ENCODE measurements at regions not wholly inside any gene's neighbourhood (a gene's known extent, or its start where the extent isn't known, plus 50 kb on each side); places are given as distances from the start of the nearest gene placed in this dataset.

DNA sequence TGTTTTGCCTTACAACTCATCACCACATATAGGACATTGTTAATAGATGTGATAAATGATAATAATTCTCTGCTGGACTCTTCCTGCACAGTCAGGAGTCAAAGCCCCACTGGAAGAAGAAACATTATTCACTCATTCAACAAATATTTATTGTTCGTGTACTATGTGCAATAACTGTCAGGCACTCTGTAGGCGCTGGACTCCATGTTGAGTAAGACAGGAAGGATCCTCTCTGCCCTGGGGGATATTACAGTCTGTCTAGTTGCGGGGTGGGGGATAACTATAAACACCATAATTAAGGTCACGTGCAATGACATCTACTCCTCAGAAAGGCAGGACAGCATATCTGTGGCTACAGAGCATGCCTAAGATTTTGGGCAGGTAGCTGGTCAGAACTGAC lies 281.1 kb downstream of the FAT3 start:
- TF ChIP-seq CTCF (IDR thresholded peaks at IDR 0.05; ENCODE audit: low read depth, low read length, missing control alignments) = no peak
- in situ Hi-C loops (cut with HindIII; ENCODE audit: low sequenced_read_pairs) = no loop called here
- no peak overlapping the region for H3K4me3 ChIP-seq (ENCODE audit: low read depth, low read length)
- no peak for DNase-seq (ENCODE audit: low read depth)

DNA sequence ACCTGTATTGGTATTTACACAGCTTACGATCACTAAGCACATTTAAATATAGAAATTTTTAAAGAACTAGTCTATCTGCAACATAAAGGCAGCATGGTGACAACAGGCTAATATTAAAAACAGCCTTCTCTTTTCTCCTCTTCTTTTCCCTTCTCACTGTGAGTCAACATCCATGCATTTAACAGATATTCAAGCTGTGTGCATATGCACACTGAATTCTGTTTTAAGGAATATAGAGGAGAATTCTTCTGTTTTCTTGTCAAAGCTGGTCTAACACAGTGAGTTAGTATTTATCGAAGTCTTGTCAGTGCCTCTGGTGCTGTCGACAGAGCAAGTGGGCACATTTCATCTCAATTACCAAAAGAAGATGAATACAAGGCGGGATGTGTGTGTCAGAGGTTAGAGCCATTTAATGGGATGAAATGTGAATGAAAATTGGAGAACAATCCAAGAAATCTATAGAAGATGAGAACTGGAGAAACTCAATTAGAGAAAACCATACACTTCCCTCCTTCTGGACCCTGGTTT lies 282.3 kb downstream of the FAT3 start:
- no peak for DNase-seq (ENCODE audit: low read depth)
- in situ Hi-C loops (cut with HindIII; ENCODE audit: low sequenced_read_pairs) = no loop called here
- H3K4me3 ChIP-seq (ENCODE audit: low read depth, low read length) = no peak overlapping the region
- TF ChIP-seq CTCF (IDR thresholded peaks at IDR 0.05; ENCODE audit: low read depth, low read length, missing control alignments) = no peak

DNA sequence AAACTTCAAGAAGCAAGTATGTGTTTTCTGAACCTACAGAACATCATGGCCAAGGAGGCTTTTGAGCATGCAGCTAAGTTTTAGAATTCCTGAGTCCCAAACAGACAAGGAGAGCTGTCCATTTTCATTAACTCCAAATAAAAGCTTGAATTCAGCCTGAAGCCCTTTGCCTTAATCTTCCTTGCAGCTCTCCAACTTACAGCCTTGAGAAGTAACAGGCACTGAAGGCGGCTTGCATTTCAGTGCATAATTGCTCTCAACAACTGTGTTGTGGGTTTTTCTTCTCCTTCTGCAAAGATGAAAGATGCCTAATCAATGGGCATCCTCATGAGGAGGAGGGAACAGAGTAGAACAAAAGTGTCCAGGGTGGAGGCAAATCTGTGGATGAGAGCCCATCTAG lies 286.0 kb downstream of the FAT3 start:
- in situ Hi-C loops (cut with HindIII; ENCODE audit: low sequenced_read_pairs) = no loop called here
- H3K4me3 ChIP-seq (ENCODE audit: low read depth, low read length) = no peak overlapping the region
- no peak for TF ChIP-seq CTCF (IDR thresholded peaks at IDR 0.05; ENCODE audit: low read depth, low read length, missing control alignments)
- no peak for DNase-seq (ENCODE audit: low read depth)

- no peak for DNase-seq (ENCODE audit: low read depth)
- no peak for TF ChIP-seq CTCF (IDR thresholded peaks at IDR 0.05; ENCODE audit: low read depth, low read length, missing control alignments)
Observed at GRCh38 chr11:92511522-92512203, 287.0 kb downstream of the FAT3 start.

DNA sequence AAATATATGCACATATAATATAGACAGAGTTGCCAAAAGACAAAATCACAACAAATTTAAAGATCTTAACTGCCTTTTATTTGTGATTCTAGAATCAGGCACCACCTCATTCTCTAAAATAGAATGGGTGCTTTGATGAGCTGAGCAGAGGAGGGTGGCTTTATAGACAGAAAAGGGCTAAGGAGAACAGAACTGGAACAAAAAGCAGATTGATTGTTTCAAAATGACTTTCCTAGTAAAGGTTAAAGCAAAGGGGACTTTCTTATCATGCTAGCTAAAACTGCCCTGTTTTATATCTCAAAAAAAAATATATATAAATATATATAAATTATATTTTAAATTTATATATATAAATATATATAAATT lies 287.6 kb downstream of the FAT3 start:
- no peak overlapping the region for H3K4me3 ChIP-seq (ENCODE audit: low read depth, low read length)
- no peak for TF ChIP-seq CTCF (IDR thresholded peaks at IDR 0.05; ENCODE audit: low read depth, low read length, missing control alignments)
- DNase-seq (ENCODE audit: low read depth) = no peak
- in situ Hi-C loops (cut with HindIII; ENCODE audit: low sequenced_read_pairs) = no loop called here

More at GRCh38 chr11:92511522-92512203, 287.0 kb downstream of the FAT3 start:
- H3K4me3 ChIP-seq (ENCODE audit: low read depth, low read length) = no peak overlapping the region
- in situ Hi-C loops (cut with HindIII; ENCODE audit: low sequenced_read_pairs) = no loop called here

GRCh38 chr11:92523611-92524010 lies 299.0 kb downstream of the FAT3 start:
- in situ Hi-C loops (cut with HindIII; ENCODE audit: low sequenced_read_pairs) = no loop called here
- no peak for TF ChIP-seq CTCF (IDR thresholded peaks at IDR 0.05; ENCODE audit: low read depth, low read length, missing control alignments)

More at GRCh38 chr11:92523611-92524010, 299.0 kb downstream of the FAT3 start:
- DNase-seq (ENCODE audit: low read depth) = no peak
- H3K4me3 ChIP-seq (ENCODE audit: low read depth, low read length) = no peak overlapping the region
